IMR-90 (cell line): ENCODE measurements at regions not wholly inside any gene's neighbourhood (a gene's known extent, or its start where the extent isn't known, plus 50 kb on each side); places are given as distances from the start of the nearest gene placed in this dataset.

ENCODE experiments used
- ATAC-seq: fragments of 200-7000 bp; cut with Tn5 transposase; 2 replicates; pipeline ENCODE4 v1.9.1; 2020; ENCODE audit warnings: low read depth, mild to moderate bottlenecking, moderate library complexity
- BruUV-seq: library from RNA; stranded (reverse); fragments of 400-500 nt; replicated peaks from 2 replicates; lab custom pipeline; 2021; lab: Mats Ljungman, UMichigan
- CTCF ChIA-PET: fragments of 300-600 bp; formaldehyde crosslinking; extraction: SDS; loops from one replicate; lab custom pipeline; 2021; ENCODE audit warnings: antibody characterized with exemption; lab: Yijun Ruan, JAX
- POLR2A ChIA-PET: fragments of 300-600 bp; sonication (Branson Sonifier 250); formaldehyde crosslinking; loops from one replicate; lab custom pipeline; 2022; ENCODE audit warnings: antibody characterized with exemption; ENCODE audit not compliant: unreplicated experiment; lab: Charles Lee
- DNase-seq: peaks from one replicate; pipeline ENCODE4 v3.0.0; 2013
- H2AFZ ChIP-seq: replicated peaks from 2 replicates; pipeline ENCODE3; 2013; ENCODE audit warnings: low read length, mild to moderate bottlenecking; ENCODE audit not compliant: poor library complexity
- H2AK5ac ChIP-seq: 2 replicates; pipeline ENCODE4 v1.6.1; 2013; ENCODE audit warnings: low read depth, low read length, inconsistent platforms
- H2AK9ac ChIP-seq: replicated peaks from 2 replicates; pipeline ENCODE3; 2013; ENCODE audit warnings: mild to moderate bottlenecking, low read depth, low read length, moderate library complexity; ENCODE audit not compliant: poor library complexity
- H2BK120ac ChIP-seq: 2 replicates; pipeline ENCODE4 v1.6.1; 2013; ENCODE audit warnings: low read depth, low read length, inconsistent platforms
- H2BK15ac ChIP-seq: 3 replicates; pipeline ENCODE4 v1.6.1; 2013; ENCODE audit warnings: low read depth, low read length, inconsistent platforms
- H2BK20ac ChIP-seq: 2 replicates; pipeline ENCODE4 v1.6.1; 2013; ENCODE audit warnings: low read depth, mild to moderate bottlenecking, inconsistent platforms, low read length, moderate library complexity
- H2BK5ac ChIP-seq: 2 replicates; pipeline ENCODE4 v1.6.1; 2013; ENCODE audit warnings: mild to moderate bottlenecking, low read depth, low read length, inconsistent platforms; ENCODE audit not compliant: poor library complexity, severe bottlenecking
- H3K14ac ChIP-seq: replicated peaks from 2 replicates; pipeline ENCODE4 v1.6.1; 2013; ENCODE audit warnings: low read depth, low read length, inconsistent platforms
- H3K18ac ChIP-seq: 2 replicates; pipeline ENCODE4 v1.6.1; 2013; ENCODE audit warnings: low read depth, low read length, control low read depth
- H3K23ac ChIP-seq: 2 replicates; pipeline ENCODE4 v1.6.1; 2013; ENCODE audit warnings: low read depth, low read length, inconsistent platforms
- H3K27ac ChIP-seq: 2 replicates; pipeline ENCODE4 v1.5.1; 2013; ENCODE audit warnings: mild to moderate bottlenecking, control low read depth, low read length; ENCODE audit not compliant: insufficient read depth
- H3K27me3 ChIP-seq: 2 replicates; pipeline ENCODE4 v1.6.1; 2013; ENCODE audit warnings: low read length; ENCODE audit not compliant: control insufficient read depth, insufficient read depth
- H3K36me3 ChIP-seq: 2 replicates; pipeline ENCODE4 v1.6.1; 2013; ENCODE audit warnings: low read length, mixed read lengths; ENCODE audit not compliant: control insufficient read depth, insufficient read depth
- H3K4ac ChIP-seq: 2 replicates; pipeline ENCODE4 v1.6.1; 2013; ENCODE audit warnings: low read depth, low read length, inconsistent platforms
- H3K4me1 ChIP-seq: 2 replicates; pipeline ENCODE4 v1.6.1; 2013; ENCODE audit warnings: low read length, mixed read lengths; ENCODE audit not compliant: control insufficient read depth, insufficient read depth
- H3K4me2 ChIP-seq: 2 replicates; pipeline ENCODE4 v1.6.1; 2013; ENCODE audit warnings: low read depth, mild to moderate bottlenecking, control low read depth, low read length, moderate library complexity
- H3K4me3 ChIP-seq: 2 replicates; pipeline ENCODE4 v1.5.1; 2013; ENCODE audit warnings: low read depth, mild to moderate bottlenecking, control low read depth, low read length, moderate library complexity; ENCODE audit not compliant: insufficient read depth
- H3K56ac ChIP-seq: 2 replicates; pipeline ENCODE4 v1.6.1; 2013; ENCODE audit warnings: low read length, inconsistent platforms; ENCODE audit not compliant: insufficient read depth; ENCODE audit errors: extremely low read depth
- H3K79me1 ChIP-seq, 2 experiments: 2 replicates each; pipeline ENCODE4 v1.6.1; 2013; ENCODE audit warnings: low read length in 2 of 2, inconsistent platforms in 1 of 2, low read depth in 1 of 2
- H3K9ac ChIP-seq: 2 replicates; pipeline ENCODE4 v1.6.1; 2013; ENCODE audit warnings: low read depth, low read length, control low read depth
- H3K9me1 ChIP-seq: 2 replicates; pipeline ENCODE4 v1.6.1; 2013; ENCODE audit warnings: low read length, inconsistent platforms; ENCODE audit not compliant: insufficient read depth
- H3K9me3 ChIP-seq: 2 replicates; pipeline ENCODE4 v1.6.1; 2013; ENCODE audit warnings: low read length; ENCODE audit not compliant: control insufficient read depth, insufficient read depth
- H4K20me1 ChIP-seq: 2 replicates; pipeline ENCODE4 v1.6.1; 2013; ENCODE audit warnings: low read length, inconsistent platforms; ENCODE audit not compliant: insufficient read depth
- H4K5ac ChIP-seq: 2 replicates; pipeline ENCODE4 v1.6.1; 2013; ENCODE audit warnings: mild to moderate bottlenecking, low read depth, low read length, control low read depth
- H4K8ac ChIP-seq, 2 experiments: 2 replicates each; pipeline ENCODE4 v1.6.1; 2013; ENCODE audit warnings: low read depth in 2 of 2, low read length in 2 of 2, control low read depth in 1 of 2, inconsistent platforms in 1 of 2
- H4K91ac ChIP-seq: 2 replicates; pipeline ENCODE4 v1.6.1; 2013; ENCODE audit warnings: low read depth, low read length, inconsistent platforms; ENCODE audit not compliant: insufficient read depth
- BHLHE40 ChIP-seq: fragments of 150-350 bp; IDR thresholded peaks from 2 replicates; pipeline ENCODE4 v1.6.1; 2016; ENCODE audit warnings: mild to moderate bottlenecking, low read depth, low read length
- CEBPB ChIP-seq: IDR thresholded peaks from 2 replicates; pipeline ENCODE4 v1.6.1; 2012; ENCODE audit warnings: low read depth, low read length, improper control_type of control experiment
- CHD1 ChIP-seq: IDR thresholded peaks from 2 replicates; pipeline ENCODE4 v1.6.1; 2012; ENCODE audit warnings: low read depth, low read length, improper control_type of control experiment
- FOS ChIP-seq: fragments of 150-350 bp; IDR thresholded peaks from 2 replicates; pipeline ENCODE4 v1.6.1; 2016; ENCODE audit warnings: low read depth, low read length
- MAFK ChIP-seq: IDR thresholded peaks from 2 replicates; pipeline ENCODE4 v1.6.1; 2012; ENCODE audit warnings: low read depth, low read length, improper control_type of control experiment
- MAZ ChIP-seq: IDR thresholded peaks from 2 replicates; pipeline ENCODE4 v1.6.1; 2012; ENCODE audit warnings: low read depth, mild to moderate bottlenecking, low read length, improper control_type of control experiment, moderate library complexity, borderline replicate concordance
- MXI1 ChIP-seq: IDR thresholded peaks from 2 replicates; pipeline ENCODE4 v1.6.1; 2012; ENCODE audit warnings: low read depth, mild to moderate bottlenecking, low read length, moderate library complexity, borderline replicate concordance
- NFE2L2 ChIP-seq: fragments of 150-350 bp; IDR thresholded peaks from 2 replicates; pipeline ENCODE4 v1.6.1; 2016; ENCODE audit warnings: low read depth, mild to moderate bottlenecking, low read length
- POLR2A ChIP-seq: IDR thresholded peaks from 2 replicates; pipeline ENCODE4 v1.6.1; 2012; ENCODE audit warnings: mild to moderate bottlenecking, low read depth, low read length
- RAD21 ChIP-seq: IDR thresholded peaks from 2 replicates; pipeline ENCODE4 v1.6.1; 2012; ENCODE audit warnings: low read length, improper control_type of control experiment
- RCOR1 ChIP-seq: IDR thresholded peaks from 2 replicates; pipeline ENCODE4 v1.6.1; 2012; ENCODE audit warnings: mild to moderate bottlenecking, low read length, improper control_type of control experiment; ENCODE audit not compliant: insufficient replicate concordance
- RFX5 ChIP-seq: IDR thresholded peaks from 2 replicates; pipeline ENCODE4 v1.8.0; 2012; ENCODE audit warnings: low read depth, mild to moderate bottlenecking, low read length, moderate library complexity
- SMC3 ChIP-seq: fragments of 150-350 bp; IDR thresholded peaks from 2 replicates; pipeline ENCODE4 v1.6.1; 2016; ENCODE audit warnings: low read depth, mild to moderate bottlenecking, antibody characterized with exemption, low read length, moderate library complexity
- WGBS, 2 experiments: methylation state at CpG; one replicate each; pipeline versions ENCODE4 v1.1.5 to v1.1.7; 2013; ENCODE audit warnings: missing lambda C conversion rate in 2 of 2; ENCODE audit not compliant: insufficient read length in 1 of 2; ENCODE audit errors: extremely low coverage in 2 of 2; 5-methylcytosine and 5-hydroxymethylcytosine counted together
- dilution Hi-C: fragments of 300-500 bp; cut with HindIII; formaldehyde crosslinking; loops from one replicate; pipeline ENCODE4 v1.14.3; 2018; ENCODE audit warnings: low sequenced_read_pairs; ENCODE audit not compliant: unreplicated experiment
- in situ Hi-C: fragments of 300-500 bp; cut with MboI; formaldehyde crosslinking; loops from 3 replicates; pipeline ENCODE4 v1.14.3; 2019; ENCODE audit warnings: low sequenced_read_pairs, inconsistent platforms, mixed read lengths
- intact Hi-C: fragments of 100-400 bp; cut with micrococcal nuclease; formaldehyde crosslinking; loops from 2 replicates; pipeline ENCODE4 v1.10.0; 2022
- TF ChIP-seq, protein P1 (sequence below): fragments of 150-350 bp; IDR thresholded peaks from 2 replicates; pipeline ENCODE4 v1.6.1; 2017; ENCODE audit warnings: mild to moderate bottlenecking, antibody characterized with exemption, low read length, low read depth
- TF ChIP-seq, protein P2 (sequence below): conservative IDR thresholded peaks from 2 replicates; pipeline ENCODE4 v1.5.1; 2012; ENCODE audit warnings: mild to moderate bottlenecking, low read depth, low read length, improper control_type of control experiment

DNA sequence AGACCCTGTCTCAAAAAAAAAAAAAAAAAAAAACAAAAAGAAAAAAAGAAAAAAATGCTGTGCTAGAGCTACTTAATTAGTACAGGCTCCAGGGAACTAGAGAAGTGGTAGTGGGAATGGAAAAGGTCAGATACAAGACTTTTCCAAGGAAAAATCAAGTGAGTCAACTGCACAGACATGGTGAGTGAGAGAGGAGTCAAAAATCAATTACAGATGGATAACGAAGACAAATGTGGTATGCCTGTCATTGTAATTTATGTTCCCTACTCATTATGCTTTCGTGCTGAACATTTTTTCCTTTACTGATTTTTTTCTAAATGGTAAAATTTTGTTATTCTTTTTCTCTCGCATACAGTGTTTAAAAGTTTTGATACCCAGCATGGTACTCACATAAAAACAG, 111.5 kb downstream of the MDH1 start:
- dilution Hi-C loops: no loop called here
- intact Hi-C loops: no loop called here

More for the DNA sequence above, 111.5 kb downstream of the MDH1 start:
- Histone ChIP-seq H4K91ac (no peak overlapping the region), H3K23ac (no peak overlapping the region), H2AK5ac (no peak overlapping the region), H3K9me3 (no peaks in the 10 kb centered on the region), H3K4me1 (peaks cover 5% of the 10 kb centered on the region; the same call in 1 of the 2 replicates), H3K14ac (no peak overlapping the region), H3K9me1 (peaks cover 5% of the 10 kb centered on the region), H2BK20ac (no peak overlapping the region), H2BK5ac (no peak overlapping the region), H3K9ac (no peak overlapping the region), H3K79me1 (no peaks in the 10 kb centered on the region), H3K27me3 (no peaks in the 10 kb centered on the region), H3K4ac (no peak overlapping the region), H2AK9ac (no peak overlapping the region), H3K18ac (no peak overlapping the region), H4K8ac (no peak overlapping the region), H2BK15ac (no peak overlapping the region), H3K27ac (no peak overlapping the region), H3K36me3 (no peaks in the 10 kb centered on the region), H2BK120ac (no peak overlapping the region), H4K20me1 (no peaks in the 10 kb centered on the region), H3K4me2 (no peak overlapping the region), H2AFZ (no peak overlapping the region), H3K56ac (no peak overlapping the region), H3K4me3 (no peak overlapping the region), H4K5ac (no peak overlapping the region)
- TF ChIP-seq MAZ: no peak
- TF ChIP-seq MAFK: no peak
- no peak for TF ChIP-seq RFX5
- TF ChIP-seq CHD1: no peak
- TF ChIP-seq FOS: no peak
- no peak for TF ChIP-seq CEBPB
- no peak for TF ChIP-seq NFE2L2
- no peak for TF ChIP-seq SMC3
- TF ChIP-seq, protein P1, sequence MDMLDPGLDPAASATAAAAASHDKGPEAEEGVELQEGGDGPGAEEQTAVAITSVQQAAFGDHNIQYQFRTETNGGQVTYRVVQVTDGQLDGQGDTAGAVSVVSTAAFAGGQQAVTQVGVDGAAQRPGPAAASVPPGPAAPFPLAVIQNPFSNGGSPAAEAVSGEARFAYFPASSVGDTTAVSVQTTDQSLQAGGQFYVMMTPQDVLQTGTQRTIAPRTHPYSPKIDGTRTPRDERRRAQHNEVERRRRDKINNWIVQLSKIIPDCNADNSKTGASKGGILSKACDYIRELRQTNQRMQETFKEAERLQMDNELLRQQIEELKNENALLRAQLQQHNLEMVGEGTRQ: no peak
- TF ChIP-seq POLR2A: no peak
- no peak for TF ChIP-seq MXI1
- TF ChIP-seq BHLHE40: no peak
- no peak for TF ChIP-seq RCOR1
- TF ChIP-seq RAD21: no peak
- TF ChIP-seq, protein P2, sequence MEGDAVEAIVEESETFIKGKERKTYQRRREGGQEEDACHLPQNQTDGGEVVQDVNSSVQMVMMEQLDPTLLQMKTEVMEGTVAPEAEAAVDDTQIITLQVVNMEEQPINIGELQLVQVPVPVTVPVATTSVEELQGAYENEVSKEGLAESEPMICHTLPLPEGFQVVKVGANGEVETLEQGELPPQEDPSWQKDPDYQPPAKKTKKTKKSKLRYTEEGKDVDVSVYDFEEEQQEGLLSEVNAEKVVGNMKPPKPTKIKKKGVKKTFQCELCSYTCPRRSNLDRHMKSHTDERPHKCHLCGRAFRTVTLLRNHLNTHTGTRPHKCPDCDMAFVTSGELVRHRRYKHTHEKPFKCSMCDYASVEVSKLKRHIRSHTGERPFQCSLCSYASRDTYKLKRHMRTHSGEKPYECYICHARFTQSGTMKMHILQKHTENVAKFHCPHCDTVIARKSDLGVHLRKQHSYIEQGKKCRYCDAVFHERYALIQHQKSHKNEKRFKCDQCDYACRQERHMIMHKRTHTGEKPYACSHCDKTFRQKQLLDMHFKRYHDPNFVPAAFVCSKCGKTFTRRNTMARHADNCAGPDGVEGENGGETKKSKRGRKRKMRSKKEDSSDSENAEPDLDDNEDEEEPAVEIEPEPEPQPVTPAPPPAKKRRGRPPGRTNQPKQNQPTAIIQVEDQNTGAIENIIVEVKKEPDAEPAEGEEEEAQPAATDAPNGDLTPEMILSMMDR: no peak
- no CpG with 5 or more reads among the region's 3 CpGs for WGBS, 2 experiments
- in situ Hi-C loops: no loop called here
- DNase-seq (no peak), ATAC-seq (no peak)
- no TSS peak for BruUV-seq
- ChIA-PET CTCF (interaction anchor here (2.5 to 2.6 kb wide), 2 partner anchors 142 to 161 kb away, joined by 14 to 15 read pairs; partner anchors contain the start of gene UGP2), POLR2A (no interaction called here)
